A673 (cell line): ENCODE measurements at regions not wholly inside any gene's neighbourhood (a gene's known extent, or its start where the extent isn't known, plus 50 kb on each side); places are given as distances from the start of the nearest gene placed in this dataset.

ENCODE experiments used
- BruUV-seq: library from RNA; stranded (reverse); fragments of 400-500 nt; replicated peaks from 2 replicates; lab custom pipeline; 2021; lab: Mats Ljungman, UMichigan
- CTCF ChIA-PET: fragments of 300-600 bp; sonication (Branson Sonifier 250); formaldehyde crosslinking; loops from one replicate; lab custom pipeline; 2022; ENCODE audit warnings: antibody characterized with exemption; lab: Charles Lee
- POLR2A ChIA-PET: fragments of 300-600 bp; sonication (Branson Sonifier 250); formaldehyde crosslinking; loops from one replicate; lab custom pipeline; 2022; ENCODE audit warnings: antibody characterized with exemption; ENCODE audit not compliant: low non-redundant PET; lab: Charles Lee
- DNase-seq: peaks from one replicate; pipeline ENCODE4 v3.0.0-alpha.2; 2015; ENCODE audit warnings: low spot score
- H3K27ac ChIP-seq: fragments of 200-600 bp; sonication (generic); 2 replicates; pipeline ENCODE4 v1.5.1; 2016; ENCODE audit warnings: mixed run types, low read depth, mild to moderate bottlenecking, mixed read lengths, antibody characterized with exemption, low read length; ENCODE audit not compliant: poor library complexity, severe bottlenecking
- H3K27me3 ChIP-seq: fragments of 200-600 bp; sonication (generic); replicated peaks from 2 replicates; pipeline ENCODE4 v1.6.1; 2017; ENCODE audit warnings: mixed run types, low read depth, mild to moderate bottlenecking, mixed read lengths, antibody characterized with exemption, low read length; ENCODE audit not compliant: insufficient read depth, poor library complexity
- H3K36me3 ChIP-seq: fragments of 200-600 bp; sonication (generic); 2 replicates; pipeline ENCODE4 v1.6.1; 2016; ENCODE audit warnings: mixed run types, mild to moderate bottlenecking, mixed read lengths, antibody characterized with exemption, low read length; ENCODE audit not compliant: insufficient read depth, poor library complexity, severe bottlenecking
- H3K4me1 ChIP-seq: fragments of 200-600 bp; sonication (generic); 2 replicates; pipeline ENCODE4 v1.6.1; 2017; ENCODE audit warnings: mixed run types, mild to moderate bottlenecking, mixed read lengths, antibody characterized with exemption, low read length; ENCODE audit not compliant: insufficient read depth, poor library complexity, severe bottlenecking
- H3K4me3 ChIP-seq: fragments of 200-600 bp; sonication (generic); 2 replicates; pipeline ENCODE4 v1.5.1; 2016; ENCODE audit warnings: low read depth, mixed run types, mild to moderate bottlenecking, mixed read lengths, low read length; ENCODE audit not compliant: poor library complexity, severe bottlenecking
- H3K9me3 ChIP-seq: fragments of 200-600 bp; sonication (generic); 2 replicates; pipeline ENCODE4 v1.6.1; 2016; ENCODE audit warnings: mixed run types, low read depth, mild to moderate bottlenecking, mixed read lengths, antibody characterized with exemption, low read length; ENCODE audit not compliant: poor library complexity, severe bottlenecking
- CTCF ChIP-seq: fragments of 300-800, 200-600 bp; sonication (generic); conservative IDR thresholded peaks from 2 replicates; pipeline ENCODE4 v1.5.1; 2017; ENCODE audit warnings: low read depth, mild to moderate bottlenecking, antibody characterized with exemption, low read length, moderate library complexity, mixed read lengths
- EZH2 ChIP-seq: fragments of 200-600 bp; sonication (generic); IDR thresholded peaks from 2 replicates; pipeline ENCODE4 v1.6.1; 2017; ENCODE audit warnings: borderline replicate concordance, low read depth, mild to moderate bottlenecking, mixed read lengths, antibody characterized with exemption, low read length; ENCODE audit not compliant: poor library complexity, severe bottlenecking
- intact Hi-C: fragments of 100-400 bp; cut with micrococcal nuclease; formaldehyde crosslinking; loops from one replicate; pipeline ENCODE4 v1.10.0; 2022; ENCODE audit not compliant: unreplicated experiment

- Histone ChIP-seq H3K4me1 (no peaks in the 10 kb centered on the region), H3K9me3 (no peaks in the 10 kb centered on the region), H3K27ac (no peak overlapping the region), H3K36me3 (no peaks in the 10 kb centered on the region), H3K4me3 (no peak overlapping the region), H3K27me3 (no peaks in the 10 kb centered on the region)
- no peak for DNase-seq
- ChIA-PET POLR2A (no interaction called here), CTCF (no interaction called here)
- intact Hi-C loops, result no loop called here
- TF ChIP-seq CTCF (no peak), EZH2 (no peak)
- no TSS peak for BruUV-seq
Observed at GRCh38 chr3:16818945-16819344, 65.8 kb upstream of the PLCL2 start.

- no peaks in the 10 kb centered on the region for H3K9me3 ChIP-seq
- intact Hi-C loops, result no loop called here
- H3K4me3 ChIP-seq, result no peak overlapping the region
- POLR2A ChIA-PET, result no interaction called here
- no peak for DNase-seq
- CTCF ChIA-PET, result no interaction called here
- no peaks in the 10 kb centered on the region for H3K36me3 ChIP-seq
- no peak overlapping the region for H3K27ac ChIP-seq
- H3K4me1 ChIP-seq, result no peaks in the 10 kb centered on the region
- no peaks in the 10 kb centered on the region for H3K27me3 ChIP-seq
- no TSS peak for BruUV-seq
- no peak for TF ChIP-seq EZH2
Observed at GRCh38 chr3:16820485-16820884, 64.3 kb upstream of the PLCL2 start.

GRCh38 chr3:16821053-16821452 lies 63.7 kb upstream of the PLCL2 start:
- Histone ChIP-seq H3K4me1 (no peaks in the 10 kb centered on the region), H3K36me3 (no peaks in the 10 kb centered on the region), H3K4me3 (no peak overlapping the region), H3K9me3 (no peaks in the 10 kb centered on the region), H3K27me3 (no peaks in the 10 kb centered on the region), H3K27ac (no peak overlapping the region)
- no peak for TF ChIP-seq EZH2
- no peak for TF ChIP-seq CTCF
- BruUV-seq, result no TSS peak
- DNase-seq, result no peak
- ChIA-PET CTCF (no interaction called here), POLR2A (no interaction called here)
- intact Hi-C loops, result no loop called here

- H3K27me3 ChIP-seq, result no peaks in the 10 kb centered on the region
- H3K4me3 ChIP-seq, result no peak overlapping the region
- CTCF ChIA-PET, result no interaction called here
- intact Hi-C loops, result no loop called here
- POLR2A ChIA-PET, result no interaction called here
- no peak for DNase-seq
- no peaks in the 10 kb centered on the region for H3K36me3 ChIP-seq
- H3K4me1 ChIP-seq, result no peaks in the 10 kb centered on the region
- H3K27ac ChIP-seq, result no peak overlapping the region
- BruUV-seq, result no TSS peak
- TF ChIP-seq CTCF, result no peak
- TF ChIP-seq EZH2, result no peak
- H3K9me3 ChIP-seq, result no peaks in the 10 kb centered on the region
Observed at GRCh38 chr3:16824081-16824696, 60.6 kb upstream of the PLCL2 start.
